GM12874 (cell line): ENCODE measurements at regions not wholly inside any gene's neighbourhood (a gene's known extent, or its start where the extent isn't known, plus 50 kb on each side); places are given as distances from the start of the nearest gene placed in this dataset.

Experiments used
- CTCF ChIP-seq: IDR thresholded peaks from 2 replicates; pipeline ENCODE4 v1.5.1; 2011; ENCODE audit warnings: low read depth, mild to moderate bottlenecking, control low read depth, low read length, moderate library complexity; ENCODE audit not compliant: insufficient read depth

- no peak for TF ChIP-seq CTCF
These were observed 207.6 kb downstream of the THBS2 start for GRCh38 chr6:169046021-169046420.

GRCh38 chr6:169045486-169045885, 208.2 kb downstream of the THBS2 start:
- TF ChIP-seq CTCF = no peak

- TF ChIP-seq CTCF = no peak
These were observed 209.0 kb downstream of the THBS2 start for GRCh38 chr6:169044381-169045230.

GRCh38 chr6:169042061-169042460, 211.6 kb downstream of the THBS2 start:
- TF ChIP-seq CTCF = no peak

GRCh38 chr6:169041078-169041477, 212.6 kb downstream of the THBS2 start:
- no peak for TF ChIP-seq CTCF

- TF ChIP-seq CTCF = no peak
These were observed 215.0 kb downstream of the THBS2 start for GRCh38 chr6:169038691-169039090.

- TF ChIP-seq CTCF = no peak
These were observed 218.0 kb downstream of the THBS2 start for GRCh38 chr6:169035385-169036240.
